ENCODE measurements at regions not wholly inside any gene's neighbourhood (a gene's known extent, or its start where the extent isn't known, plus 50 kb on each side); places are given as distances from the start of the nearest gene placed in this dataset.
A peak's percentile ranks its signal among the peaks of the same experiment; 100 is the strongest.
"Not testable (repeated sequence)": the region's sequence is repeated elsewhere in the genome, so short reads cannot be mapped to it uniquely, and the experiment has no call there.

GRCh38 chrX:119296973-119297372, 60.9 kb downstream of the PGRMC1 start:
- not testable (repeated sequence) for DNase-seq

GRCh38 chrX:119299812-119300211, 63.7 kb downstream of the PGRMC1 start:
- not testable (repeated sequence) for DNase-seq

GRCh38 chrX:119303137-119303536, 67.1 kb downstream of the PGRMC1 start:
- no peak for DNase-seq

- DNase-seq = peak; percentile 9
Observed at GRCh38 chrX:119325456-119325855, 73.7 kb upstream of the SLC25A43 start.

GRCh38 chrX:119331873-119332272, 67.3 kb upstream of the SLC25A43 start:
- DNase-seq = not testable (repeated sequence)

- not testable (repeated sequence) for DNase-seq
Observed at GRCh38 chrX:119332855-119333720, 66.0 kb upstream of the SLC25A43 start.

- not testable (repeated sequence) for DNase-seq
Observed at GRCh38 chrX:119333721-119334032, 65.5 kb upstream of the SLC25A43 start.

GRCh38 chrX:119334468-119335050, 64.6 kb upstream of the SLC25A43 start:
- not testable (repeated sequence) for DNase-seq

GRCh38 chrX:119337201-119337600, 61.9 kb upstream of the SLC25A43 start:
- DNase-seq = no peak

- no peak for DNase-seq
Observed at GRCh38 chrX:119340606-119341205, 58.4 kb upstream of the SLC25A43 start.

- DNase-seq = no peak
Observed at GRCh38 chrX:119343856-119344255, 55.3 kb upstream of the SLC25A43 start.

Measured in fibroblast of upper back skin (primary cell).